ENCODE measurements at regions not wholly inside any gene's neighbourhood (a gene's known extent, or its start where the extent isn't known, plus 50 kb on each side); places are given as distances from the start of the nearest gene placed in this dataset.

DNA sequence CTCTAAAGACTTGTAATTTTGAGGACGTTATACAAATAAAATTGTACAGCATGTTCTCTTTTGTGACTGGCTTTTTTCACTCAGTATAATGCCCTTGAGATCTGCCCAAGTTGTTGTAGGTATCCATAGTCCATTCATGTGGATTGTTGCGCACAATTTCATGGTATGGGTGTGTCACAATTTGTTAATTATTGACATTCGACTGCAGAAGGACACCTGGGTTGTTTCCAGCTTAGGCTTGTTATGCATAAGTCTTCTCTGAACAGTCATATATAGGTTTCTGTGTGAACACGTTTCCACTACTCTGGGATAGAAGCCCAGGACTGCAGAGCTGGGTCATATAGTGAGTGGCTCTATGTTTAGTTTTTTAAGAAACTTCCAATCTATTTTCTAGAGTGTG, 800.8 kb upstream of the SALL3 start:
- DNase-seq (ENCODE audit: low spot score): no peak
- FAIRE-seq: no peak
- 11% methylated on average over 4 of the region's 4 CpGs for WGBS (ENCODE audit: low lambda C conversion rate)
- POLR2A ChIA-PET: no interaction called here
- BruUV-seq (replicated peaks): no TSS peak
- Histone ChIP-seq H3K4me1 (ENCODE audit: insufficient read depth, low read length) (no peaks in the 10 kb centered on the region), H3K27ac (ENCODE audit: extremely low read length, insufficient read depth, low read length) (no peak overlapping the region), H3K9ac (ENCODE audit: insufficient read depth, low read depth, low read length) (no peak overlapping the region), H3K79me2 (ENCODE audit: insufficient read depth, low read length) (no peaks in the 10 kb centered on the region), H3K4me2 (ENCODE audit: low read depth, low read length) (no peak overlapping the region), H3K36me3 (replicated peaks in 1 of 2; ENCODE audit: control insufficient read depth in 1 of 2, insufficient read depth in 2 of 2, low read length in 2 of 2) (no peaks in the 10 kb centered on the region), H2AFZ (ENCODE audit: low read length) (no peak overlapping the region), H3K27me3 (ENCODE audit: control insufficient read depth in 1 of 2, insufficient read depth in 2 of 2, low read length in 2 of 2) (no peaks in the 10 kb centered on the region; a peak in 1 of 5 replicates), H3K4me3 (replicated peaks in 1 of 3; ENCODE audit: insufficient read depth in 1 of 3, low read depth in 2 of 3, low read length in 3 of 3) (no peak overlapping the region), H3K9me3 (ENCODE audit: low read length) (0 out of 2 replicates have a peak, but pooled peaks cover 5% of the 10 kb centered on the region), H4K20me1 (ENCODE audit: insufficient read depth, low read length) (no peaks in the 10 kb centered on the region)
- intact Hi-C loops (cut with micrococcal nuclease; ENCODE audit: unreplicated experiment): no loop called here
- in situ Hi-C loops (cut with HindIII; ENCODE audit: extremely low pct_ligation_motif_present, low pct_unique_long_range_greater_than_20kb): no loop called here
- TF ChIP-seq MBNL3 (CRISPR knock-in tag; conservative IDR thresholded peaks at IDR 0.05) (no peak), SAFB2 (CRISPR knock-in tag; IDR thresholded peaks at IDR 0.05; ENCODE audit: borderline replicate concordance, low read depth) (no peak), ZNF605 (CRISPR knock-in tag; IDR thresholded peaks at IDR 0.05) (no peak), KLF15 (CRISPR knock-in tag; IDR thresholded peaks at IDR 0.05; ENCODE audit: borderline replicate concordance) (no peak), MAZ (IDR thresholded peaks at IDR 0.05; ENCODE audit: borderline replicate concordance, low read depth, low read length) (no peak), MAZ (CRISPR knock-in tag; IDR thresholded peaks at IDR 0.05; ENCODE audit: low read depth) (no peak), ZBTB3 (CRISPR knock-in tag; IDR thresholded peaks at IDR 0.05; ENCODE audit: borderline replicate concordance, low read depth) (no peak), ZNF839 (CRISPR knock-in tag; IDR thresholded peaks at IDR 0.05; ENCODE audit: borderline replicate concordance) (no peak), AKAP8 (CRISPR knock-in tag; IDR thresholded peaks at IDR 0.05) (no peak), ZBTB2 (CRISPR knock-in tag; IDR thresholded peaks at IDR 0.05; ENCODE audit: low read depth) (no peak), MTF2 (CRISPR knock-in tag; IDR thresholded peaks at IDR 0.05; ENCODE audit: borderline replicate concordance) (no peak), RXRA (CRISPR knock-in tag; IDR thresholded peaks at IDR 0.05) (no peak), ZMAT3 (CRISPR knock-in tag; conservative IDR thresholded peaks at IDR 0.05) (no peak), KMT2A (CRISPR knock-in tag; IDR thresholded peaks at IDR 0.05) (no peak), CSRNP2 (CRISPR knock-in tag; conservative IDR thresholded peaks at IDR 0.05; ENCODE audit: low read depth) (no peak), ZNF777 (CRISPR knock-in tag; IDR thresholded peaks at IDR 0.05) (no peak)
- TF ChIP-seq, protein P1, sequence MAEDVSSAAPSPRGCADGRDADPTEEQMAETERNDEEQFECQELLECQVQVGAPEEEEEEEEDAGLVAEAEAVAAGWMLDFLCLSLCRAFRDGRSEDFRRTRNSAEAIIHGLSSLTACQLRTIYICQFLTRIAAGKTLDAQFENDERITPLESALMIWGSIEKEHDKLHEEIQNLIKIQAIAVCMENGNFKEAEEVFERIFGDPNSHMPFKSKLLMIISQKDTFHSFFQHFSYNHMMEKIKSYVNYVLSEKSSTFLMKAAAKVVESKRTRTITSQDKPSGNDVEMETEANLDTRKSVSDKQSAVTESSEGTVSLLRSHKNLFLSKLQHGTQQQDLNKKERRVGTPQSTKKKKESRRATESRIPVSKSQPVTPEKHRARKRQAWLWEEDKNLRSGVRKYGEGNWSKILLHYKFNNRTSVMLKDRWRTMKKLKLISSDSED (CRISPR knock-in tag; IDR thresholded peaks at IDR 0.05): no peak
- CTCF ChIA-PET (ENCODE audit: low intra/inter-chr PET ratio, low total read pairs): no interaction called here
- no peak for ATAC-seq

Measured in HepG2 (cell line).